Epithelial cell of proximal tubule (primary cell): ENCODE measurements at regions not wholly inside any gene's neighbourhood (a gene's known extent, or its start where the extent isn't known, plus 50 kb on each side); places are given as distances from the start of the nearest gene placed in this dataset.
"Not testable (repeated sequence)": the region's sequence is repeated elsewhere in the genome, so short reads cannot be mapped to it uniquely, and the experiment has no call there.

Experiments used
- DNase-seq: peaks from one replicate; pipeline ENCODE4 v3.0.0-alpha.2; 2011; ENCODE audit warnings: low read depth
- H3K4me3 ChIP-seq: 2 replicates; pipeline ENCODE4 v1.5.1; 2011; ENCODE audit warnings: low read depth, mild to moderate bottlenecking, low read length
- TF ChIP-seq, protein P1 (sequence below): conservative IDR thresholded peaks from 2 replicates; pipeline ENCODE4 v1.5.1; 2012; ENCODE audit warnings: low read depth, mild to moderate bottlenecking, low read length

DNA sequence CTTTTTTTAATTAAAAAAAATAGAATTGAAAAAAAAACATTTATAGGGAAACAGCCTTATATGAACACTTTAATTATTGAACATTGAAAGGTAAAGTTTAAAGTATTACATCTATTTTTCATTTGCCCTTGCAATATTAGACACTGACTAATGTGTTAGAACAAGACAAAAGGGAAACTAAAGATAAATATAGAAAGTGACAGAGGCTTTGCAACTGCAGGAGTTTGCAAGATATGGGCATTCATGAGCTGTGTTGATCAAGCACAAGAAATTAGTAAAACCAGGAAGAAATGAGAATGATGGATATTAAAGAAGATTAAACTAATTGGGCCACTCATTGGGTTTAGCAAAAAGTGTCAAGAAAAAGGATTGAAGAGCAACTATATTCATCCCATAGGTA is 1097.7 kb upstream of the CELF4 start:
- DNase-seq = no peak
- H3K4me3 ChIP-seq = no peak overlapping the region
- TF ChIP-seq, protein P1, sequence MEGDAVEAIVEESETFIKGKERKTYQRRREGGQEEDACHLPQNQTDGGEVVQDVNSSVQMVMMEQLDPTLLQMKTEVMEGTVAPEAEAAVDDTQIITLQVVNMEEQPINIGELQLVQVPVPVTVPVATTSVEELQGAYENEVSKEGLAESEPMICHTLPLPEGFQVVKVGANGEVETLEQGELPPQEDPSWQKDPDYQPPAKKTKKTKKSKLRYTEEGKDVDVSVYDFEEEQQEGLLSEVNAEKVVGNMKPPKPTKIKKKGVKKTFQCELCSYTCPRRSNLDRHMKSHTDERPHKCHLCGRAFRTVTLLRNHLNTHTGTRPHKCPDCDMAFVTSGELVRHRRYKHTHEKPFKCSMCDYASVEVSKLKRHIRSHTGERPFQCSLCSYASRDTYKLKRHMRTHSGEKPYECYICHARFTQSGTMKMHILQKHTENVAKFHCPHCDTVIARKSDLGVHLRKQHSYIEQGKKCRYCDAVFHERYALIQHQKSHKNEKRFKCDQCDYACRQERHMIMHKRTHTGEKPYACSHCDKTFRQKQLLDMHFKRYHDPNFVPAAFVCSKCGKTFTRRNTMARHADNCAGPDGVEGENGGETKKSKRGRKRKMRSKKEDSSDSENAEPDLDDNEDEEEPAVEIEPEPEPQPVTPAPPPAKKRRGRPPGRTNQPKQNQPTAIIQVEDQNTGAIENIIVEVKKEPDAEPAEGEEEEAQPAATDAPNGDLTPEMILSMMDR = no peak

DNA sequence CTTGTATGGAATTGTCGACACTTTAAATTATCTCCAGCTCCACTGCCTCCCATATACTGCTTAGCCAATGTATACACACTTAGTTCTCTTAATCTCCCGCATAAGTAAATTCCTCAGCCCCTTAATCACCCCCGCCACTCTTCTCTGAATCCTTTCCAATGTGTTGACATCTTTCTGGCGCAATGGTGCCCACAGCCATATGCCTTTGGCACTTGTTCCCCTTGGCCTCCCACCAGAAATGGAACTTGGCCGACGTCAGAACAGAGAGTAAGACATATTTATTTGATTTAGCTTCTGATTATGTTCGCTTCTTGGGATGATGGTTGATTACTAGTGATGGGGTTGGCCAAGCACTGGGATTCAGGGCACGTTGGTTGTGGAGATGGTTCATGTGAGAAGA is 1089.3 kb upstream of the CELF4 start:
- DNase-seq = no peak
- TF ChIP-seq, protein P1 = no peak
- H3K4me3 ChIP-seq = no peak overlapping the region

DNA sequence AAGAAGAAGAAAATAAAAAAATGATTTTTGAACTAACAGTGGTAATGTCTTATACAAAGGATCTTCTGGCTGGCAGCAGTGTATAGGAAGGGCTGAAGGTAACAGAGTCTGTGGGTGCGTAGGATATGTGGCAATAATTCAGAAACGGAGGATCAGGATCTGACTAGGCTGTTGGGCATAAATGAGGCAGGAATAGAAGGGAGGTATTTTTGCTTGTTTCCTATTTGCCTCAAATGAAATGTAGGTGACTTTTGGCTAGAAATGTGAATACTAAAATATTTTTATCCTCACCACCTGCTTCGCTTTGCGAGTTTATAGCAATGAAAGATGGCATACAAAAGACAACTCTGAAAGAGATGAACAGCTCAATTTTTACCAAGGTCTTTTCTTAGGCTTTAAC is 1086.1 kb upstream of the CELF4 start:
- TF ChIP-seq, protein P1 = no peak
- H3K4me3 ChIP-seq = no peak overlapping the region

DNA sequence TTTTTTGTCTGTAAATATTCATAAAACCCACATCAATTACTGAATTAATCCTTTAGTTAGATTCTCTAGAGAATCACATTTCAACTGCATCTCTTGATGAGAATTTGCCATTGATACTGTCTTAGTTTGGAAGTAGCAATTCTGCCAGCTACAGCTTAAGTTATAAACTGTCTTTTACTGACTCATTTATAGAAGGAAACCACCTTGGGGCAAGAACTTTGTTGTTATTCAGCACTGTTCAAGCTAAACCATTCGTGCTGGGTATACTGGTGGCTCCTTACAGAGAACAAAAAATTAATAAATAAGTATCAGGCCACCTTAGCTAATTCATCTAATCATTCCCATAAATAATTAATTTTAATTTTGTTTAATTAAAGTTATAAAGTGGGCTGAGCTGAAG is 1082.6 kb upstream of the CELF4 start:
- TF ChIP-seq, protein P1 = no peak
- no peak for DNase-seq
- H3K4me3 ChIP-seq = no peak overlapping the region

More for the DNA sequence above, 1086.1 kb upstream of the CELF4 start:
- no peak for DNase-seq

DNA sequence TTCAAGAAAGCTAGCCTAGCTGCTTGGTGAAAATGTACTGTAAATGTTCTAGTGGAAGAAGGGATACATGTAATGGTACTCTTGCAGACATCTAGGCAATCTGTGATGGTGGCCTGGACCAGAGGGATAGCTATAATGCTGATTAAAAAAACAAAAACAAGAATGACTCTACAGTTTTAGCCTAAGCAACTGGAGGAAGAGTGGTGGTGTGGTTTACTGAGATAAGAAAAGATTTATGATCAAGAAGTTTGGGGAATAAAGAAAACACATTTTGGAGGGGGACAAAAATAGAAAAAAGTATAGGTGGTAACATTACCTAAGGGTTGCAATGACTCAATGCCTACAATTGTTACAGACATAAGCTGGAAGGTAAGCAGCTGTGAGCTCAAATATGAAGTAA is 1080.7 kb upstream of the CELF4 start:
- no peak overlapping the region for H3K4me3 ChIP-seq
- TF ChIP-seq, protein P1 = no peak

DNA sequence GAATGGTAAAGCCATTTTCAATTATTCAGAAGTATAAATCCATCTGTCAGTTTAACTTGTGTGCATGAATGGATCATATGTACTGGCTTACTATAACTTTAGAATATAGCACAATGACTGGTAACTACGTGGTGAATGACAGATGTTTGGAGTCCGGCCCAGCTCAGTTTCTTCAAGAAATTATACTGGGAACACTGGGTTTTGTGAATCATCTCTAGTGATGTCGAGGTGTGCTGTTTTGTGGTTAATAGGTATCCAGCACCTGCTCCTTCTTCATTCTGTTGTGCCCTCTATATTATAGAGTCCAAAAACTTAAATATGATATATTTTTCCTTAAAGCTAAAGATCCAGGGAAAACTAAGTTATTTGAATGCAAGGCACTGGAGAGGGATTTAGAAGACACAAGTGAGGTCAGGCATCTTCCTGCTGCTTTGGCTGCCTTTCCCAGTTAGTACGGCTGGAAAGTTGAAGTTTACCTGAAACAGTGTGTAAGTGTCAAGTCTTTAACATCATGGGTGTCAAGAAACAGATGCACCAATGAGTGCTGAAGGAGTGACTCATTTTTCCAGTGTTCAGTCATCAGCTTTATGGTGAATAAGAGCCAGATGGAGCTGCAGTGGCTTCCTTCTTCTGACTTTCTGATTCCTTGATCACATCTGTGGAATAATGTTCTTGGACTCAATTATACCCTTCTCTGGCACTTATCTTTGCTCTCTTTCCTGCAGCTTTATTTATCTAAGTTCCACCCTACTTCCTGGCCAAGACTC is 1079.5 kb upstream of the CELF4 start:
- H3K4me3 ChIP-seq = no peak overlapping the region
- DNase-seq = no peak
- TF ChIP-seq, protein P1 = no peak

More for the DNA sequence above, 1080.7 kb upstream of the CELF4 start:
- DNase-seq = no peak

DNA sequence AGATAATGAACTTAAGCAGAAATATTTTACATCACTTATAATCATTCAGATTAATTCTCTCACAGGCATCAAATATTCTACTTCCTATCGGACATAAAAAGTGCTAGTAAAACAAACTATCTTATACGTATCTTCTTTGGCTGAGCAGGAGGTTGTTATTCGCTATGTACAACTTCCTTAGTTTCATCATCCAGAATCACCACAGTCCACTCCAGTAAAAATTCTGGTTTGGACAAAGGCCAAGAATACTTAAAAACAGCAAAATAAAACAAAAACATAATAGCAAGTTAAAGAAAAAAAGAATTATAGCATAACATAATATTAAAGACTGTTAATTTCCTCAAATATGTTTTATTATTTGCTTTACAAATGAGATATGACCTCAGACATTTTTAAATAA is 1077.1 kb upstream of the CELF4 start:
- TF ChIP-seq, protein P1 = no peak
- DNase-seq = no peak
- no peak overlapping the region for H3K4me3 ChIP-seq

DNA sequence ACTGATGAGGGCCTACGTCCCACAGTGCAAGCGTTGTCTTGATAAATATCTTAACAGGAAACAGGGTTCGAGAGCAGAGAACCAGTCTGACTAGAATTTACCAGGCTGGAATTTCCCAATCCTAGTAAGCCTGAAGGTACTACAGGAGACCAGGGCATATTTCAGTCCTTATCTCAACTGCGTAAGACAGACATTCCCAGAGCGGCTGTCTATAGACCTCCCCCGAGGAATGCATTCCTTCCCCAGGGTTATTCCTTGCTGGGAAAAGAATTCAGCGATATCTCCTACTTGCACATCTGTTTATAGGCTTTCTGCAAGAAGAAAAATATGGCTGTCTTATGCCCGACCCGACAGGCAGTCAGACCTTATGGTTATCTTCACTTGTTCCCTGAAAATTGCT is 1074.1 kb upstream of the CELF4 start:
- H3K4me3 ChIP-seq, DNase-seq: not testable (repeated sequence)
